GM12878 (cell line): ENCODE measurements at regions not wholly inside any gene's neighbourhood (a gene's known extent, or its start where the extent isn't known, plus 50 kb on each side); places are given as distances from the start of the nearest gene placed in this dataset.

Experiments used
- ATAC-seq: fragments of 200-7000 bp; cut with Tn5 transposase; 3 replicates; pipeline ENCODE4 v1.9.1; 2020; ENCODE audit warnings: mild to moderate bottlenecking, moderate library complexity
- BruUV-seq: library from RNA; stranded (reverse); fragments of 400-500 nt; replicated peaks from 2 replicates; lab custom pipeline; 2021; lab: Mats Ljungman, UMichigan
- CTCF ChIA-PET: fragments of 300-600 bp; sonication (Branson Sonifier 250); formaldehyde crosslinking; extraction: SDS; loops from one replicate; lab custom pipeline; 2021; ENCODE audit warnings: inconsistent platforms; lab: Yijun Ruan, JAX
- POLR2A ChIA-PET: fragments of 350-600 bp; formaldehyde crosslinking; extraction: SDS; loops from one replicate; lab custom pipeline; 2021; ENCODE audit warnings: inconsistent platforms; lab: Charles Lee
- RAD21 ChIA-PET: fragments of 300-600 bp; sonication (Branson Sonifier 250); formaldehyde crosslinking; loops from one replicate; lab custom pipeline; 2023; ENCODE audit warnings: antibody characterized with exemption; ENCODE audit not compliant: unreplicated experiment; lab: Charles Lee
- SMC1A ChIA-PET: fragments of 300-600 bp; sonication (Branson Sonifier 250); formaldehyde crosslinking; loops from one replicate; lab custom pipeline; 2023; ENCODE audit not compliant: unreplicated experiment, uncharacterized antibody; lab: Charles Lee
- DNase-seq: peaks from one replicate; pipeline ENCODE4 v3.0.0-alpha.2; 2011; ENCODE audit warnings: low read depth, low spot score
- FAIRE-seq: peaks from 3 replicates; lab custom pipeline; 2011; peaks lifted over from hg19 to GRCh38; lab: Jason Lieb, UNC
- H2AFZ ChIP-seq: 2 replicates; pipeline ENCODE4 v1.6.0; 2011; ENCODE audit warnings: low read depth, low read length, control low read depth; ENCODE audit not compliant: control insufficient read depth
- H3K27ac ChIP-seq: 2 replicates; pipeline ENCODE4 v1.5.1; 2011; ENCODE audit warnings: control low read depth; ENCODE audit not compliant: control insufficient read depth, insufficient read depth
- H3K27me3 ChIP-seq, 2 experiments: replicated peaks in 1 of 2; 2 replicates each; pipeline versions ENCODE4 v1.6.0 to v1.6.1; 2011; ENCODE audit warnings: low read length in 1 of 2; ENCODE audit not compliant: control insufficient read depth in 2 of 2, insufficient read depth in 2 of 2
- H3K36me3 ChIP-seq, 2 experiments: 2 replicates each; pipeline ENCODE4 v1.5.1; 2011; ENCODE audit warnings: low read length in 1 of 2; ENCODE audit not compliant: control insufficient read depth in 2 of 2, insufficient read depth in 2 of 2
- H3K4me1 ChIP-seq: 2 replicates; pipeline ENCODE4 v1.6.1; 2011; ENCODE audit warnings: mild to moderate bottlenecking, low read length, moderate library complexity, mixed read lengths; ENCODE audit not compliant: control insufficient read depth, insufficient read depth
- H3K4me2 ChIP-seq: 2 replicates; pipeline ENCODE4 v1.6.0; 2011; ENCODE audit warnings: control low read depth; ENCODE audit not compliant: control insufficient read depth, insufficient read depth
- H3K4me3 ChIP-seq: fragments of 200-600 bp; sonication (generic); 2 replicates; pipeline ENCODE4 v1.5.1; 2016
- H3K79me2 ChIP-seq: 2 replicates; pipeline ENCODE4 v1.6.0; 2011; ENCODE audit warnings: low read length; ENCODE audit not compliant: control insufficient read depth, insufficient read depth
- H3K9ac ChIP-seq: 2 replicates; pipeline ENCODE4 v1.8.0; 2011; ENCODE audit warnings: low read length, control low read depth, mixed read lengths; ENCODE audit not compliant: control insufficient read depth, insufficient read depth
- H3K9me3 ChIP-seq: replicated peaks from 3 replicates; pipeline ENCODE4 v1.5.1; 2011; ENCODE audit warnings: mild to moderate bottlenecking, low read length; ENCODE audit not compliant: control insufficient read depth, insufficient read depth
- H4K20me1 ChIP-seq: 2 replicates; pipeline ENCODE4 v1.6.0; 2011; ENCODE audit not compliant: control insufficient read depth, insufficient read depth
- CREM ChIP-seq: IDR thresholded peaks from 2 replicates; pipeline ENCODE4 v1.6.1; 2014; ENCODE audit warnings: antibody characterized with exemption, low read depth
- FOS ChIP-seq: IDR thresholded peaks from 3 replicates; pipeline ENCODE4 v1.6.1; 2011; ENCODE audit warnings: borderline replicate concordance; ENCODE audit not compliant: insufficient read length; ENCODE audit errors: extremely low read depth
- FOXK2 ChIP-seq: fragments of 450-650 bp; IDR thresholded peaks from 2 replicates; pipeline ENCODE4 v1.6.1; 2017; ENCODE audit warnings: mild to moderate bottlenecking, moderate library complexity
- FOXM1 ChIP-seq: IDR thresholded peaks from 2 replicates; pipeline ENCODE4 v1.6.1; 2012; ENCODE audit warnings: low read depth, mild to moderate bottlenecking, inconsistent platforms, low read length, moderate library complexity
- MYB ChIP-seq: fragments of 150-350 bp; IDR thresholded peaks from 2 replicates; pipeline ENCODE4 v1.6.1; 2014; ENCODE audit warnings: mild to moderate bottlenecking, low read depth, low read length, borderline replicate concordance
- NFIC ChIP-seq: IDR thresholded peaks from 2 replicates; pipeline ENCODE4 v1.6.1; 2012; ENCODE audit warnings: low read depth, mild to moderate bottlenecking, inconsistent platforms, low read length, moderate library complexity
- NFXL1 ChIP-seq: fragments of 450-650 bp; IDR thresholded peaks from 2 replicates; pipeline ENCODE4 v1.6.1; 2017; ENCODE audit warnings: antibody characterized with exemption, mild to moderate bottlenecking, borderline replicate concordance
- RUNX3 ChIP-seq: IDR thresholded peaks from 2 replicates; pipeline ENCODE4 v1.6.1; 2012; ENCODE audit warnings: low read length, inconsistent platforms
- YBX1 ChIP-seq: fragments of 450-650 bp; IDR thresholded peaks from 2 replicates; pipeline ENCODE4 v1.6.1; 2016; ENCODE audit warnings: antibody characterized with exemption
- ZBTB11 ChIP-seq: fragments of 450-650 bp; formaldehyde crosslinking; IDR thresholded peaks from 2 replicates; pipeline ENCODE4 v1.5.0; 2022; ENCODE audit warnings: mild to moderate bottlenecking, missing genetic modification characterization
- ZBTB33 ChIP-seq: fragments of 450-650 bp; IDR thresholded peaks from 2 replicates; pipeline ENCODE4 v1.6.1; 2017; ENCODE audit warnings: mild to moderate bottlenecking
- ZNF207 ChIP-seq: fragments of 450-650 bp; IDR thresholded peaks from 2 replicates; pipeline ENCODE4 v1.6.1; 2014; ENCODE audit warnings: antibody characterized with exemption, mild to moderate bottlenecking, borderline replicate concordance
- ZNF24 ChIP-seq: fragments of 450-650 bp; IDR thresholded peaks from 2 replicates; pipeline ENCODE4 v1.6.1; 2017; ENCODE audit warnings: antibody characterized with exemption, mild to moderate bottlenecking
- in situ Hi-C: fragments of 300-500 bp; cut with MboI; formaldehyde crosslinking; loops from 9 replicates; pipeline ENCODE4 v1.14.3; 2018; ENCODE audit warnings: mixed read lengths
- intact Hi-C: fragments of 100-400 bp; cut with micrococcal nuclease; formaldehyde crosslinking; loops from one replicate; pipeline ENCODE4 v1.14.2; 2022; ENCODE audit not compliant: unreplicated experiment
- TF ChIP-seq, protein P1 (sequence below): fragments of 450-650 bp; IDR thresholded peaks from 2 replicates; pipeline ENCODE4 v1.6.1; 2017; ENCODE audit warnings: low read depth, mild to moderate bottlenecking, moderate library complexity
- TF ChIP-seq, protein P2 (sequence below): fragments of 450-650 bp; IDR thresholded peaks from 2 replicates; pipeline ENCODE4 v1.6.1; 2017; ENCODE audit warnings: mild to moderate bottlenecking, low read depth, inconsistent platforms; ENCODE audit not compliant: poor library complexity, severe bottlenecking

- no peak for TF ChIP-seq NFIC
- TF ChIP-seq ZBTB33, result no peak
- no peak for TF ChIP-seq ZNF207
- no peak for TF ChIP-seq YBX1
- TF ChIP-seq FOS, result no peak
- TF ChIP-seq RUNX3, result no peak
- TF ChIP-seq, protein P1, sequence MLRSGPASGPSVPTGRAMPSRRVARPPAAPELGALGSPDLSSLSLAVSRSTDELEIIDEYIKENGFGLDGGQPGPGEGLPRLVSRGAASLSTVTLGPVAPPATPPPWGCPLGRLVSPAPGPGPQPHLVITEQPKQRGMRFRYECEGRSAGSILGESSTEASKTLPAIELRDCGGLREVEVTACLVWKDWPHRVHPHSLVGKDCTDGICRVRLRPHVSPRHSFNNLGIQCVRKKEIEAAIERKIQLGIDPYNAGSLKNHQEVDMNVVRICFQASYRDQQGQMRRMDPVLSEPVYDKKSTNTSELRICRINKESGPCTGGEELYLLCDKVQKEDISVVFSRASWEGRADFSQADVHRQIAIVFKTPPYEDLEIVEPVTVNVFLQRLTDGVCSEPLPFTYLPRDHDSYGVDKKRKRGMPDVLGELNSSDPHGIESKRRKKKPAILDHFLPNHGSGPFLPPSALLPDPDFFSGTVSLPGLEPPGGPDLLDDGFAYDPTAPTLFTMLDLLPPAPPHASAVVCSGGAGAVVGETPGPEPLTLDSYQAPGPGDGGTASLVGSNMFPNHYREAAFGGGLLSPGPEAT, result no peak
Observed at GRCh38 chr1:181905944-181906597, 155.4 kb downstream of the ZNF648 start (continued).

- FAIRE-seq, result no peak
- SMC1A ChIA-PET, result interaction anchor here (1.0 to 1.2 kb wide), 2 partner anchors 10 to 75 kb away, joined by 3 read pairs; no protein-coding TSS in a partner anchor
- H3K4me2 ChIP-seq, result no peak overlapping the region
- TF ChIP-seq FOXK2 (no peak), FOXM1 (no peak), MYB (no peak), ZBTB11 (no peak), CREM (no peak), NFXL1 (no peak), ZNF24 (no peak)
- TF ChIP-seq, protein P2, sequence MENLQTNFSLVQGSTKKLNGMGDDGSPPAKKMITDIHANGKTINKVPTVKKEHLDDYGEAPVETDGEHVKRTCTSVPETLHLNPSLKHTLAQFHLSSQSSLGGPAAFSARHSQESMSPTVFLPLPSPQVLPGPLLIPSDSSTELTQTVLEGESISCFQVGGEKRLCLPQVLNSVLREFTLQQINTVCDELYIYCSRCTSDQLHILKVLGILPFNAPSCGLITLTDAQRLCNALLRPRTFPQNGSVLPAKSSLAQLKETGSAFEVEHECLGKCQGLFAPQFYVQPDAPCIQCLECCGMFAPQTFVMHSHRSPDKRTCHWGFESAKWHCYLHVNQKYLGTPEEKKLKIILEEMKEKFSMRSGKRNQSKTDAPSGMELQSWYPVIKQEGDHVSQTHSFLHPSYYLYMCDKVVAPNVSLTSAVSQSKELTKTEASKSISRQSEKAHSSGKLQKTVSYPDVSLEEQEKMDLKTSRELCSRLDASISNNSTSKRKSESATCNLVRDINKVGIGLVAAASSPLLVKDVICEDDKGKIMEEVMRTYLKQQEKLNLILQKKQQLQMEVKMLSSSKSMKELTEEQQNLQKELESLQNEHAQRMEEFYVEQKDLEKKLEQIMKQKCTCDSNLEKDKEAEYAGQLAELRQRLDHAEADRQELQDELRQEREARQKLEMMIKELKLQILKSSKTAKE, result no peak
Observed at GRCh38 chr1:181898773-181899172, 162.7 kb downstream of the ZNF648 start.

More at GRCh38 chr1:181898773-181899172, 162.7 kb downstream of the ZNF648 start:
- H3K27ac ChIP-seq, result no peak overlapping the region
- intact Hi-C loops, result no loop called here
- H3K4me3 ChIP-seq, result no peak overlapping the region
- no peak overlapping the region for H3K9ac ChIP-seq
- ATAC-seq, result no peak
- H4K20me1 ChIP-seq, result no peaks in the 10 kb centered on the region
- no peak for DNase-seq
- peaks cover 0 to 3% of the 10 kb centered on the region in 2 experiments; a peak in 1 of 4 replicates for H3K27me3 ChIP-seq
- CTCF ChIA-PET, result no interaction called here
- H2AFZ ChIP-seq, result no peak overlapping the region
- BruUV-seq, result no TSS peak
- in situ Hi-C loops, result no loop called here
- no peaks in the 10 kb centered on the region for H3K79me2 ChIP-seq
- POLR2A ChIA-PET, result no interaction called here
- H3K4me1 ChIP-seq, result no peaks in the 10 kb centered on the region
- H3K36me3 ChIP-seq, result no peaks in the 10 kb centered on the region
- H3K9me3 ChIP-seq, result no peaks in the 10 kb centered on the region
- RAD21 ChIA-PET, result no interaction called here
